GM23248 (cell line): ENCODE measurements at regions not wholly inside any gene's neighbourhood (a gene's known extent, or its start where the extent isn't known, plus 50 kb on each side); places are given as distances from the start of the nearest gene placed in this dataset.

Experiments
- EZH2 ChIP-seq: fragments of 200-600 bp; sonication (generic); IDR thresholded peaks from 2 replicates; pipeline ENCODE4 v1.6.1; 2018; ENCODE audit warnings: antibody characterized with exemption, mild to moderate bottlenecking; ENCODE audit not compliant: insufficient read depth, poor library complexity, severe bottlenecking
- EZH2phosphoT487 ChIP-seq: fragments of 200-600 bp; sonication (generic); IDR thresholded peaks from 2 replicates; pipeline ENCODE4 v1.6.1; 2018; ENCODE audit warnings: antibody characterized with exemption, moderate library complexity, mild to moderate bottlenecking, low read depth; ENCODE audit not compliant: insufficient read depth

DNA sequence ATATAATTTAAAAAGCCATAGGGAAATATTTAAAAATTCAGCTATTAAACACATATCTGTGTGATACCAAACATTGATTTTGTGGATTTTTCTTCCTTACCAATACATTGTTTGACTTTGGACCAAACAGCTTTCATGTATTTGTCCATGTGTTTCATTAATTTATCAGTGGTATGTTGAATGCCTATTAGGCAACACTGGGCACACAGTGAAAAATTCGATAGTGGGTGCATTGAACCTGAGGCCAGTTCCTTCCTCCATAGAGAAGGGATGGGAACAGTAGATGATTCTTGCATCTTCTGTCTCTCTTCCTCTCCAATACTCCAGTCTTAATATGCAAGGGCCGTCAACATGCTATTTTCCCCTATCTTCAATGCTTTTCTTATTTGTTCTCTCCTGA lies 110.2 kb upstream of the NR3C1 start:
- TF ChIP-seq EZH2phosphoT487 (no peak), EZH2 (no peak)
